ENCODE measurements at regions not wholly inside any gene's neighbourhood (a gene's known extent, or its start where the extent isn't known, plus 50 kb on each side); places are given as distances from the start of the nearest gene placed in this dataset.
"Not testable (repeated sequence)": the region's sequence is repeated elsewhere in the genome, so short reads cannot be mapped to it uniquely, and the experiment has no call there.

DNA sequence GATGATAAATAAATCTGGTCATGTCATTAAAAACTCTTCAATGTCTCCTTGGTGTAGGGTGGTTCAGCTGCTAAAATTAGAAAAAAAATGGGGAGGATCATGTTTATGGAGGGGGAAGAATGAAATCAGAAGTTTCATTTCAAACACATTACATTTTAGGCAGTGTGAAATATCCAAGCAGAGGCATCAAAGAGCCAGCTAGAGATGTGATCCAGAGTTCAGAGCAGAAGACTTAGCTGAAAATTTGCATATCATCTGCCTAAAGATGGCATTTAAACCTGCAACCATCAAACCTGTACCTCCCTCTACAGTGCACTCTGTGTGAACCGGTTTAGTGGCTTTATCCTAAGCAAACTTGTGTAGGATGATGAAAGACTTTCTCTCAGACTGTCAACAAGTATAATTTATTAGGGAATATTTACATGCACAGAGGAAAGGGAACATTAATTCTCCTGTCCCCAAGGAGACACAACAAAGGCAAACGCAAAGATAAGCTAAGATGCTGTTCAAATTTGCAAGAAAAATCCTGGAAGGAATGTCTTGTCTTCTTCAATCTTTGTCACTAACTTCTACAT, 84.8 kb upstream of the PLEKHG1 start:
- TF ChIP-seq POLR2AphosphoS5 (IDR thresholded peaks at IDR 0.05) (no peak), EP300 (IDR thresholded peaks at IDR 0.05) (no peak), POLR2A (IDR thresholded peaks at IDR 0.05) (no peak)
- TF ChIP-seq, protein P1, sequence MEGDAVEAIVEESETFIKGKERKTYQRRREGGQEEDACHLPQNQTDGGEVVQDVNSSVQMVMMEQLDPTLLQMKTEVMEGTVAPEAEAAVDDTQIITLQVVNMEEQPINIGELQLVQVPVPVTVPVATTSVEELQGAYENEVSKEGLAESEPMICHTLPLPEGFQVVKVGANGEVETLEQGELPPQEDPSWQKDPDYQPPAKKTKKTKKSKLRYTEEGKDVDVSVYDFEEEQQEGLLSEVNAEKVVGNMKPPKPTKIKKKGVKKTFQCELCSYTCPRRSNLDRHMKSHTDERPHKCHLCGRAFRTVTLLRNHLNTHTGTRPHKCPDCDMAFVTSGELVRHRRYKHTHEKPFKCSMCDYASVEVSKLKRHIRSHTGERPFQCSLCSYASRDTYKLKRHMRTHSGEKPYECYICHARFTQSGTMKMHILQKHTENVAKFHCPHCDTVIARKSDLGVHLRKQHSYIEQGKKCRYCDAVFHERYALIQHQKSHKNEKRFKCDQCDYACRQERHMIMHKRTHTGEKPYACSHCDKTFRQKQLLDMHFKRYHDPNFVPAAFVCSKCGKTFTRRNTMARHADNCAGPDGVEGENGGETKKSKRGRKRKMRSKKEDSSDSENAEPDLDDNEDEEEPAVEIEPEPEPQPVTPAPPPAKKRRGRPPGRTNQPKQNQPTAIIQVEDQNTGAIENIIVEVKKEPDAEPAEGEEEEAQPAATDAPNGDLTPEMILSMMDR (IDR thresholded peaks at IDR 0.05), result no peak
- Histone ChIP-seq H3K4me3 (no peak overlapping the region), H3K9me3 (no peaks in the 10 kb centered on the region), H3K4me1 (peaks cover 4% of the 10 kb centered on the region), H3K27ac (no peak overlapping the region), H3K36me3 (no peaks in the 10 kb centered on the region), H3K27me3 (no peaks in the 10 kb centered on the region)
- no peak for DNase-seq (ENCODE audit: low spot score in 2 of 2)
- 33% methylated on average over 2 of the region's 2 CpGs for WGBS

DNA sequence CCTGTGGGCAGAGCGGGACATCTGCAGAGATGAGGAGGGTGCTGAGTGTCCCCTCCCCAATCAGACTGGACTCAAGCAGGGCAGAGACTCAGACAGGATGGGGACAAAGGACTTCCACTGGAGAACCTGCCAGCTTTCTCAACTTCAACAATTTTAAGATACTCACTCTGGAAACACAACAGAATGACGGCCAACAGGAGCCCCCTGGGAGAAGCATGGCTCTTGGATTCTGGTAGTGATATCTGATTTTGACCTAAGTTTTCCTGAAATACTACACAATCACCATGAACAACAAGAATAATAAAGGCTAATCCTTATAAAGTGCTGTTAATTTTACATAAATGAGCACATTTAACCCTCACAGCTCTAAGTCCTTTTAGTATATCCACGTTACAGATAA, 83.5 kb upstream of the PLEKHG1 start:
- WGBS, result 86% methylated on average over 3 of the region's 3 CpGs
- no peaks in the 10 kb centered on the region for H3K9me3 ChIP-seq
- DNase-seq (ENCODE audit: low spot score in 2 of 2), result no peak
- no peak overlapping the region for H3K27ac ChIP-seq
- H3K36me3 ChIP-seq, result no peaks in the 10 kb centered on the region
- H3K4me1 ChIP-seq, result peaks cover 4% of the 10 kb centered on the region
- H3K4me3 ChIP-seq, result no peak overlapping the region
- no peaks in the 10 kb centered on the region for H3K27me3 ChIP-seq
- TF ChIP-seq, protein P1 (IDR thresholded peaks at IDR 0.05), result no peak
- TF ChIP-seq POLR2A (IDR thresholded peaks at IDR 0.05), result no peak
- no peak for TF ChIP-seq POLR2AphosphoS5 (IDR thresholded peaks at IDR 0.05)
- no peak for TF ChIP-seq EP300 (IDR thresholded peaks at IDR 0.05)

DNA sequence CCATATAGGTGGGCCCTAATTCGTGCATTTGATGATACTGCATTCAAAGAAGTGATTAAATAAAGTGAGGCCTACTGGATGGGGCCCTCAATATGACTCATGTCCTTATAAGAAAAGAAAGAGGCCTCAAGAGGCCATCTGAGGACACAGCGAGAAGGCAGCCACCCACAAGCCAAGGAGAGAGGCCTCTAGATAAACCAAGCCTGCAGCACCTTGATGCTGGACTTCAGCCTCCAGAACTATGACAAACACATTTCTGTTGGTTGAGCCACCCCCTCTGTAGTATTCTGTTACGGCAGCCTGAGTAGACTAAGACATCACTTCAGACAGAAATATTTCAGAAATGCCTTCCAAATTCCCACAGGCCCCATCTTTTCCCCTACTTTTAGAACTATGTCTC, 82.5 kb upstream of the PLEKHG1 start:
- DNase-seq (ENCODE audit: low spot score in 2 of 2), result no peak
- peaks cover 4% of the 10 kb centered on the region for H3K4me1 ChIP-seq
- H3K27me3 ChIP-seq, result no peaks in the 10 kb centered on the region
- H3K36me3 ChIP-seq, result no peaks in the 10 kb centered on the region
- WGBS, result 83% methylated on average over 3 of the region's 3 CpGs
- no peak overlapping the region for H3K27ac ChIP-seq
- no peak overlapping the region for H3K4me3 ChIP-seq
- TF ChIP-seq POLR2A (IDR thresholded peaks at IDR 0.05), result no peak
- TF ChIP-seq, protein P1 (IDR thresholded peaks at IDR 0.05), result no peak
- TF ChIP-seq EP300 (IDR thresholded peaks at IDR 0.05), result no peak
- no peak for TF ChIP-seq POLR2AphosphoS5 (IDR thresholded peaks at IDR 0.05)
- no peaks in the 10 kb centered on the region for H3K9me3 ChIP-seq

DNA sequence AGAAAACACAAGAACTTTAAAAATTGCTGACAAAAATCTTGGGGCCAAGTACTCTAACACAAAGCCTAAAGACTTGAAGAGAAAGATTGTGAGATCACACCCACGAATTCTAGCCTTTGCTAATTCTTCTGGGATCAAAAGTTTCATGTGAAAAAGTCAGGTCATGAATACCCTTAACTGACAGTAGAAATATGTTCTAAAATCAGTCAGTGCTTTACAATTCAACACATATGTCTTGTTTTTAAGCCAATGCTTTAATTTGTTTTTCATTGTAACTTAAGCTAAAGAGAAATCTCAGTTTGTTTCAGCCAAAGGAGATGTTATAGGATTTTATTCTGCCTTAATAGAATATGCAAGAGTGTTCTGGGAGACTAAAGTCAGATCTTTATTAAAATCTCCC, 78.2 kb upstream of the PLEKHG1 start:
- no peak for DNase-seq (ENCODE audit: low spot score in 2 of 2)
- no peak overlapping the region for H3K4me3 ChIP-seq
- H3K27me3 ChIP-seq, result no peaks in the 10 kb centered on the region
- H3K36me3 ChIP-seq, result no peaks in the 10 kb centered on the region
- WGBS, result 75% methylated on average over 1 of the region's 1 CpG
- no peaks in the 10 kb centered on the region for H3K9me3 ChIP-seq
- no peaks in the 10 kb centered on the region for H3K4me1 ChIP-seq
- TF ChIP-seq, protein P1 (IDR thresholded peaks at IDR 0.05), result no peak
- TF ChIP-seq POLR2A (IDR thresholded peaks at IDR 0.05), result no peak
- TF ChIP-seq POLR2AphosphoS5 (IDR thresholded peaks at IDR 0.05), result no peak
- TF ChIP-seq EP300 (IDR thresholded peaks at IDR 0.05), result no peak
- no peak overlapping the region for H3K27ac ChIP-seq

DNA sequence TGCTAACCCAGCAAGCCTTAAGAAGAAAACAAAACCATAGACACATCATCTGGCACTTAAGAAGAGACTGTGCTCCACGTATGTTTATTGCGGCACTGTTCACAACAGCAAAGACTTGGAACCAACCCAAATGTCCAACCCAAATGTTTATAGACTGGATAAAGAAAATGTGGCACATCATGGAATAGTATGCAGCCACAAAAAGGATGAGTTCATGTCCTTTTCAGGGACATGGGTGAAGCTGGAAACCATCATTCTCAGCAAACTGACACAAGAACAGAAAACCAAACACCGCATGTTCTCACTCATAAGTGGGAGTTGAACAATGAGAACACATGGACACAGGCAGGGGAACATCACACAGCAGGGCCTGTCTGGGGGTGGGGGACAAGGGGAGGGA, 76.5 kb upstream of the PLEKHG1 start:
- H3K27ac ChIP-seq; H3K9me3 ChIP-seq; H3K27me3 ChIP-seq; H3K4me3 ChIP-seq; H3K36me3 ChIP-seq; DNase-seq (ENCODE audit: low spot score in 2 of 2): not testable (repeated sequence)
- 93% methylated on average over 3 of the region's 3 CpGs for WGBS
- peaks cover 13% of the 10 kb centered on the region for H3K4me1 ChIP-seq

DNA sequence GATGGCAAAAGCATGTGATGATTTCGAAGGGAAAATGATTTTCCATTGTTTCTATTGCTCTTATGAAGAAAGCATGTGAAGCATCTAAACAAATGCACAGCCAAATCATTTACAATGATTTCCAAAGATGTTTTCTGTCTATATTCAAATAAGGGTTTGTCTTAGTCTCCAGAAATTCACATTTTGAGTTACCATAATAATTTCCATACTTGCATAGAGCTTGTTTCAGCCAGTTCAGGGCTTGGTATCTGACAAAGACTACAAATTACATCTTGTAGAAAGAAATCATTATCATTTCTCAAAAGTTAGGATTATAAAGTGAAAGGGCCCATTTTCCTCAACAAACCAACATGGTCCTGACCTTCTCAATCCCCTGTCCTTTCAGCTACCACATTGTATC, 74.4 kb upstream of the PLEKHG1 start:
- DNase-seq (ENCODE audit: low spot score in 2 of 2), result no peak

More for the DNA sequence above, 74.4 kb upstream of the PLEKHG1 start:
- Histone ChIP-seq H3K4me1 (peaks cover 20% of the 10 kb centered on the region), H3K27ac (no peak overlapping the region), H3K4me3 (no peak overlapping the region), H3K9me3 (no peaks in the 10 kb centered on the region), H3K27me3 (no peaks in the 10 kb centered on the region), H3K36me3 (no peaks in the 10 kb centered on the region)
- 88% methylated on average over 1 of the region's 1 CpG for WGBS
- no peak for TF ChIP-seq POLR2AphosphoS5 (IDR thresholded peaks at IDR 0.05)
- TF ChIP-seq EP300 (IDR thresholded peaks at IDR 0.05), result no peak
- TF ChIP-seq POLR2A (IDR thresholded peaks at IDR 0.05), result no peak
- TF ChIP-seq, protein P1 (IDR thresholded peaks at IDR 0.05), result no peak

Data from suprapubic skin (tissue), 4 donors.